Vagina (tissue), 2 donors: ENCODE measurements at regions not wholly inside any gene's neighbourhood (a gene's known extent, or its start where the extent isn't known, plus 50 kb on each side); places are given as distances from the start of the nearest gene placed in this dataset.

ENCODE experiments used
- POLR2AphosphoS5 ChIP-seq, 2 donors: sonication (generic); formaldehyde crosslinking; IDR thresholded peaks; one replicate each; pipeline ENCODE4 v1.9.0; 2017; ENCODE audit warnings: antibody characterized with exemption in 2 of 2, mild to moderate bottlenecking in 2 of 2, low read depth in 1 of 2; ENCODE audit not compliant: insufficient read depth in 1 of 2
- TF ChIP-seq, protein P1 (sequence below), 3 experiments: fragments of 450-650 bp in 2 of 3; fragments of 200-600 bp in 1 of 3; sonication (generic) in 1 of 3; IDR thresholded peaks; one replicate each; pipeline ENCODE4 v1.5.1; 2017 to 2019; ENCODE audit warnings: antibody characterized with exemption in 3 of 3, mild to moderate bottlenecking in 2 of 3, moderate library complexity in 2 of 3

DNA sequence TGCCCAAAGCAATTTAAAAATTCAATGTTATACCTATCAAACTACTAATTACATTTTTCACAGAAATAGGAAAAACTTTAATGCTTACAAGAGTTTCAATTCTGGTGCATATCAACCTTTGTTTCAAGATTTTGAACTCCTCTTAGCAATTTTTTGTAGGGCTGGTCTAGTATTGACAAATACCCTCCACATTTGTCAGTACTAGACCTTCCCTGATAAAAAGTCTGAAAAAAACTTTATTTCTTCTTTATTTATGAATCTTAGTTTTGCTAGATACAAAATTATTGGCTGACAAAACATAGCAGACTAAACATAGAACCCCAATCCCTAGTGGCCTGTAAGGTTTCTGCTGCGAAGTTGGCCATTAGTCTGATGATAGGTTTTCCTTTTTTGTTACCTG lies 1804.9 kb downstream of the EFNA5 start:
- no peak for TF ChIP-seq POLR2AphosphoS5 (IDR thresholded peaks at IDR 0.05; ENCODE audit: insufficient read depth in 1 of 2, low read depth in 1 of 2)
- TF ChIP-seq, protein P1, sequence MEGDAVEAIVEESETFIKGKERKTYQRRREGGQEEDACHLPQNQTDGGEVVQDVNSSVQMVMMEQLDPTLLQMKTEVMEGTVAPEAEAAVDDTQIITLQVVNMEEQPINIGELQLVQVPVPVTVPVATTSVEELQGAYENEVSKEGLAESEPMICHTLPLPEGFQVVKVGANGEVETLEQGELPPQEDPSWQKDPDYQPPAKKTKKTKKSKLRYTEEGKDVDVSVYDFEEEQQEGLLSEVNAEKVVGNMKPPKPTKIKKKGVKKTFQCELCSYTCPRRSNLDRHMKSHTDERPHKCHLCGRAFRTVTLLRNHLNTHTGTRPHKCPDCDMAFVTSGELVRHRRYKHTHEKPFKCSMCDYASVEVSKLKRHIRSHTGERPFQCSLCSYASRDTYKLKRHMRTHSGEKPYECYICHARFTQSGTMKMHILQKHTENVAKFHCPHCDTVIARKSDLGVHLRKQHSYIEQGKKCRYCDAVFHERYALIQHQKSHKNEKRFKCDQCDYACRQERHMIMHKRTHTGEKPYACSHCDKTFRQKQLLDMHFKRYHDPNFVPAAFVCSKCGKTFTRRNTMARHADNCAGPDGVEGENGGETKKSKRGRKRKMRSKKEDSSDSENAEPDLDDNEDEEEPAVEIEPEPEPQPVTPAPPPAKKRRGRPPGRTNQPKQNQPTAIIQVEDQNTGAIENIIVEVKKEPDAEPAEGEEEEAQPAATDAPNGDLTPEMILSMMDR (IDR thresholded peaks at IDR 0.05) = no peak
